Vagina (tissue), 2 donors: ENCODE measurements at regions not wholly inside any gene's neighbourhood (a gene's known extent, or its start where the extent isn't known, plus 50 kb on each side); places are given as distances from the start of the nearest gene placed in this dataset.

Experiments
- CTCF ChIP-seq, 3 experiments: fragments of 450-650 bp in 2 of 3; fragments of 200-600 bp in 1 of 3; sonication (generic) in 1 of 3; IDR thresholded peaks; one replicate each; pipeline ENCODE4 v1.5.1; 2017 to 2019; ENCODE audit warnings: antibody characterized with exemption in 3 of 3, mild to moderate bottlenecking in 2 of 3, moderate library complexity in 2 of 3
- POLR2A ChIP-seq, 2 donors: fragments of 450-650 bp; IDR thresholded peaks; one replicate each; pipeline ENCODE4 v1.6.1; 2017; ENCODE audit warnings: antibody characterized with exemption in 2 of 2, mild to moderate bottlenecking in 2 of 2, moderate library complexity in 2 of 2
- POLR2AphosphoS5 ChIP-seq, 2 donors: sonication (generic); formaldehyde crosslinking; IDR thresholded peaks; one replicate each; pipeline ENCODE4 v1.9.0; 2017; ENCODE audit warnings: antibody characterized with exemption in 2 of 2, mild to moderate bottlenecking in 2 of 2, low read depth in 1 of 2; ENCODE audit not compliant: insufficient read depth in 1 of 2

DNA sequence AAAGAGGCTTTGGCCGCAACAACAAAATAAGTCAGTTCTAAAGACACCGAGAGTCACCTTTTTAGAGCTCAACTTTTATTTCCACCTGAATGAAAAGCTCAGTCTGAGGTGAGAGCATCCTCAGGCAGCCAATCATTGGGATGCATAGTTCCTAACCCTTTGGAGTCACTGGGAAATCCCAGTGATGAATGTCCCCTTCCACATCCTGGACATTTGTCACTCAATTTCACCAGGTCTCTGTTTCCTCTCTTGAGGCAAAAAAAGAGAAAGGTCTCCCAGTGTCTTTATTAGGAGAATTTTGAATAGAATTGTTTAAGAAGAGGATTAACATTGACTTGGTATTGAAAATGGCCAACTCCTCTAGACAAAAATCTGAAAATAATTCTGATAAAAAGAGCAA is 137.5 kb upstream of the SPRED1 start:
- TF ChIP-seq CTCF (IDR thresholded peaks at IDR 0.05) (no peak), POLR2A (IDR thresholded peaks at IDR 0.05) (no peak), POLR2AphosphoS5 (IDR thresholded peaks at IDR 0.05; ENCODE audit: insufficient read depth in 1 of 2, low read depth in 1 of 2) (no peak)
